ENCODE measurements at regions not wholly inside any gene's neighbourhood (a gene's known extent, or its start where the extent isn't known, plus 50 kb on each side); places are given as distances from the start of the nearest gene placed in this dataset.

- DNase-seq (ENCODE audit: low read depth, low spot score): no peak
- dilution Hi-C loops (cut with MboI; ENCODE audit: extremely low pct_ligation_motif_present, low sequenced_read_pairs): no loop called here
- no peak overlapping the region for H2AFZ ChIP-seq (ENCODE audit: control insufficient read depth, low read length)
- H4K20me1 ChIP-seq (ENCODE audit: control insufficient read depth, extremely low read depth, insufficient read depth, low read length): no peaks in the 10 kb centered on the region
- no peak overlapping the region for H3K27ac ChIP-seq (ENCODE audit: control insufficient read depth, insufficient read depth, low read length)
- H3K27me3 ChIP-seq (ENCODE audit: control insufficient read depth, extremely low read depth, insufficient read depth, low read length): no peaks in the 10 kb centered on the region
- no peaks in the 10 kb centered on the region for H3K9me3 ChIP-seq (ENCODE audit: control insufficient read depth, low read depth, low read length)
- FAIRE-seq: no peak
- no peak overlapping the region for H3K4me2 ChIP-seq (ENCODE audit: control insufficient read depth, extremely low read depth, insufficient read depth, low read depth, low read length)
- no peak overlapping the region for H3K9ac ChIP-seq (ENCODE audit: control insufficient read depth, extremely low read depth, insufficient read depth, low read length)
- TF ChIP-seq EZH2 (IDR thresholded peaks at IDR 0.05; ENCODE audit: low read length): no peak
- TF ChIP-seq CTCF (optimal IDR thresholded peaks at IDR 0.05 in 1 of 3, IDR thresholded peaks at IDR 0.05 in 1 of 3, conservative IDR thresholded peaks at IDR 0.05 in 1 of 3; ENCODE audit: extremely low read depth in 1 of 3, insufficient read depth in 2 of 3, low read length in 3 of 3): no peak
- no peaks in the 10 kb centered on the region for H3K4me1 ChIP-seq (ENCODE audit: control insufficient read depth, extremely low read depth, insufficient read depth, low read length)
- H3K9me1 ChIP-seq (ENCODE audit: control insufficient read depth, extremely low read depth, insufficient read depth, low read length): no peaks in the 10 kb centered on the region
- no peaks in the 10 kb centered on the region for H3K79me2 ChIP-seq (ENCODE audit: control insufficient read depth, insufficient read depth, low read length)
- H3K4me3 ChIP-seq (ENCODE audit: control insufficient read depth in 2 of 3, extremely low read depth in 1 of 3, insufficient read depth in 2 of 3, low read depth in 1 of 3, low read length in 3 of 3): no peak overlapping the region
- H3K36me3 ChIP-seq (ENCODE audit: control insufficient read depth in 2 of 2, extremely low read depth in 1 of 2, insufficient read depth in 2 of 2, low read length in 2 of 2): no peaks in the 10 kb centered on the region
Observed at GRCh38 chr14:45362505-45362904, 109.5 kb upstream of the MIS18BP1 start.

DNA sequence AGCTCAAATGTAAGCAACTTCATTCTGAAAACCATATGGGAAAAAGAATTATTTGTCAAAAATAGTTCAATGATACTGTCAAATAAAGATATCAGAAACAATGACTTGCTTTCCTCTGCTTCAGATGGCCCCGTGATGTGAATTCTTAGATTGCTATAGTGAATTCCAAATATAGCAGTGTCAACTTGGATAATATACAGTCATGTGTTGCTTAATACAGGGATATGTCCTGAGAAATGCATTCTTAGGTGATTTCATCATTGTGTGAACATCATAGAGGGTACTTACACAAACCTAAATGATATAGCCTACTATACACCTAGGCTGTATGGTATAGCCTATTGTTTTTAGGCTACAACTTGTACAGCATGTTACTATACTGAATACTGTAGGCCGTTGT lies 108.7 kb upstream of the MIS18BP1 start:
- no peaks in the 10 kb centered on the region for H3K36me3 ChIP-seq (ENCODE audit: control insufficient read depth in 2 of 2, extremely low read depth in 1 of 2, insufficient read depth in 2 of 2, low read length in 2 of 2)
- H3K9ac ChIP-seq (ENCODE audit: control insufficient read depth, extremely low read depth, insufficient read depth, low read length): no peak overlapping the region
- no peak for DNase-seq (ENCODE audit: low read depth, low spot score)
- no peak overlapping the region for H2AFZ ChIP-seq (ENCODE audit: control insufficient read depth, low read length)
- H3K27ac ChIP-seq (ENCODE audit: control insufficient read depth, insufficient read depth, low read length): no peak overlapping the region
- no peak for FAIRE-seq
- no peak overlapping the region for H3K4me2 ChIP-seq (ENCODE audit: control insufficient read depth, extremely low read depth, insufficient read depth, low read depth, low read length)
- no peak overlapping the region for H3K4me3 ChIP-seq (ENCODE audit: control insufficient read depth in 2 of 3, extremely low read depth in 1 of 3, insufficient read depth in 2 of 3, low read depth in 1 of 3, low read length in 3 of 3)
- H3K4me1 ChIP-seq (ENCODE audit: control insufficient read depth, extremely low read depth, insufficient read depth, low read length): no peaks in the 10 kb centered on the region
- no peaks in the 10 kb centered on the region for H3K79me2 ChIP-seq (ENCODE audit: control insufficient read depth, insufficient read depth, low read length)
- H3K9me3 ChIP-seq (ENCODE audit: control insufficient read depth, low read depth, low read length): no peaks in the 10 kb centered on the region
- no peaks in the 10 kb centered on the region for H4K20me1 ChIP-seq (ENCODE audit: control insufficient read depth, extremely low read depth, insufficient read depth, low read length)
- no peaks in the 10 kb centered on the region for H3K27me3 ChIP-seq (ENCODE audit: control insufficient read depth, extremely low read depth, insufficient read depth, low read length)
- H3K9me1 ChIP-seq (ENCODE audit: control insufficient read depth, extremely low read depth, insufficient read depth, low read length): no peaks in the 10 kb centered on the region
- TF ChIP-seq EZH2 (IDR thresholded peaks at IDR 0.05; ENCODE audit: low read length) (no peak), CTCF (optimal IDR thresholded peaks at IDR 0.05 in 1 of 3, IDR thresholded peaks at IDR 0.05 in 1 of 3, conservative IDR thresholded peaks at IDR 0.05 in 1 of 3; ENCODE audit: extremely low read depth in 1 of 3, insufficient read depth in 2 of 3, low read length in 3 of 3) (no peak)
- dilution Hi-C loops (cut with MboI; ENCODE audit: extremely low pct_ligation_motif_present, low sequenced_read_pairs): no loop called here
